NCI-H2029 (cell line): ENCODE measurements at regions not wholly inside any gene's neighbourhood (a gene's known extent, or its start where the extent isn't known, plus 50 kb on each side); places are given as distances from the start of the nearest gene placed in this dataset.
"Not testable (repeated sequence)": the region's sequence is repeated elsewhere in the genome, so short reads cannot be mapped to it uniquely, and the experiment has no call there.

ENCODE experiments used
- DNase-seq: peaks from one replicate; lab custom pipeline; 2025; lab: John Stamatoyannopoulos, UW

GRCh38 chr4:178173771-178174170 is 731.5 kb upstream of the AGA start:
- DNase-seq: no peak

DNA sequence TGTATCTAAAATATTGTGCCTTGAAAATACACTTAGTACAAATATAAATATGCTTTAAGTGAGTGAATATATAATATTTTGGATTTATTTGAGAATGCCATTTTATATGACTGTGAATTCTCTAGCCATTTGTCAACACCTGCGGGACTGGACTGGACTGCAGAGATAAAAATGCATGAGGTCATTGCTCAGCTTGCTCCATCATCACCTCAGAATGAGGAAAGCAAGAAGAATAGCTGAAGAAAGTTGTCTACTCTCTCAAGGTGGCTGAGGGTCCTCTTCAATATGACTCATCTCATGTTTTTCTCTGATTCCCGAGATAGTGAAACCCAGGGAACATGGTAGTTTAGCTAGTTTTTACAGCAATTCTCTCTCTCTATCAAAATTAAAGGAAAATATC is 732.5 kb upstream of the AGA start:
- DNase-seq: no peak

GRCh38 chr4:178185517-178185916 is 743.3 kb upstream of the AGA start:
- no peak for DNase-seq

DNA sequence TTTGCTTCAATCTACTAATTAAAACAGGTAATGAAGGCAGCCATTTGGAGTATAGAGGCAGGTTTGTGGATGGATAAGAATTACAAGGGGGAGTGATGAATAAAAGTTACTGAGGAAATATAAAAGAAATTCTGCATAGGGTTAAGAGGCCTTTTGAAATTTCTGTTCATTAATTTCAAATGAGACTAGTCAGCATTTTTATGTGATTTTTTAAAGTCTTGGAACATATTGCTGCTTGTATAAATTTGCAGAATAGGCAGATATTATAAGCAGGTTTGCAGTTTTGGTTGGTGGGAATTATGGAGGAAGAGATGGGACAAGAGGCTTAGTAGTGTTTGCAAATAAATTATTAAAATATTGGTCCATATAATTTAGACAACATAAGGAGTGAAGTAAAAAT is 750.4 kb upstream of the AGA start:
- no peak for DNase-seq

DNA sequence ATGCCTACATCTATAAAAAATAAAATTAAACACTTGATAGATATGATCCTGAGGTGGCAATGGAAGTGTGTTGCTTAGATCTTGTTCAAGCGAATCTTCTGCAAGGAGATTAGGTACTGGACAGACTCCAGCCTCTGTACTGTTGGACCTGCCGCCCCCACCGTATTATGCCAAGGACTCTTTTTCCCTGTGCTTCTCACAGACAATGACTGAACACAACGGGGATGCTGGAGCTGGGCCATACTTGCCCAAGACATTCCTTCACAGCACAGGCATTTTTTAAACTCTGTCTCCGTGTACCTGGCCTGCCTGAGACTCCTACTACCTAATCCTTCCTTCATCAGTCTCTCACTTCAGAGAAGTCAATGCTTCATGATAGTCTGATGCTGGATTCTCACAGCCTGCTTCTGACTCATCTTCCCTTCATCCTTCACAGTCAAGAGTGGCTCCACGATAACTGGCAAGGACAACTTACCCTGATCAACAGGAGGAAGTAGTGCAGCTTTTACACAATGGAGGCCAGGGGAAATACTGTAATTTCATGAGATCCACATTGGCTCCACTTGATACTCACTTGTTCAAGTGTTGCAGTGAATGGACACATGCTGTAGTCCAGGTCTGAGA is 754.6 kb upstream of the AGA start:
- DNase-seq: no peak

- no peak for DNase-seq
Observed at GRCh38 chr4:178198691-178199090, 756.5 kb upstream of the AGA start.

DNA sequence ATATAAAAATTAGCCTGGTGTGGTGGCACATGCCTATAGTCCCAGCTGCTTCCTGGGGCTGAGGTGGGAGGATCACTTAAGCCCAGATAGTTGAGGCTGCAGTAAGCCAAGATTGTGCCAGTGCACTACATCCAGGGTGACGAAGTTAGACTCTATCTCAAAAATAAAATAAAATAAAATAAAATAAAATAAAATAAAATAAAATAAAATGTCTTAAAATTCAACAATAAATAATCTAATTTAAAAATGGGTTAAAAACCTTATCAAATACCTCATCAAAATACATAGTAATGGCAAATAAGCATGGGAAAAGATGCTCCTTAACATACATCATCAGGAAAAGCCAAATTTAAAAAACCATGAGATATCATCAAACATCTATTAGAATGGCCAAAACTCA is 760.2 kb upstream of the AGA start:
- no peak for DNase-seq

DNA sequence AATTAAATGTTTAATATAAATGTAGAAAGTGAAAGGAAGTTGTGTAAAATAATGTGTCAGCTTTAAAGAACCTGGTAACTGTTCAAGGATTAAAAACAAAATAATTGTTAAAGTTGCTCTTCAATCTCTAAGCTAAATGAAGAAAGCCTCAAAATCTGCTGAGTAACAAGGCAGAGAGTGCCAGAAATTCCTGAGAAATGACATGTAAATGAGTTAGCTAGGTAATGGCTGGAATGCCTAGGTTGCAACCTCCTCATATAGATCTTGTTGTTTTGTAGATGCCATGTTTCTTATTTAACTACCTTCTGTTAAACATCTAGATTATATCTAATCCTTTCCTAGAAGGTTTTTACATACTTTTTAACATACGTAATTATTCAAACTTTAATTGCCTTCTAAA is 763.6 kb upstream of the AGA start:
- DNase-seq: no peak

- DNase-seq: no peak
Observed at GRCh38 chr4:178215309-178215708, 773.1 kb upstream of the AGA start.

GRCh38 chr4:178215763-178216162 is 773.5 kb upstream of the AGA start:
- DNase-seq: no peak

- not testable (repeated sequence) for DNase-seq
Observed at GRCh38 chr4:178226421-178226820, 784.2 kb upstream of the AGA start.

GRCh38 chr4:178233906-178234305 is 791.7 kb upstream of the AGA start:
- no peak for DNase-seq

DNA sequence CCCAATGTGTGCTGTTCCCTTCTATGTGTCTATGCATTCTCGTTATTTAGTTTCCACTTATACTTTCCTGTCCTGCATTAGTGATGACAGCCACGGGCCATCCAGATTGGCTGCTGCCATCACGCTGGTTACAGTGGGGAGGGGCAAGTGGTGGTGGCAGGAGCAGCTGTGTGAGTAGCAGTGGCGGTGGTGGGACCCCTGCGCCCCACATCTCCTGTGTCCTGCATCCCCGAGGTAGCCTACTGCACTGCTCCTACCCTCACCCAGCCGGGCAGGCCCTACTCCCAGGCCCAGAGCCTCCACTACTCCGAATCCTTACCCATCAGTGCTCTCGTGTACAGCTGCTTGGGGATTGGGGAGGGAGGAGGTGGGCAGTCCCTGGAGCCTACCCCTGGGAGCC is 798.7 kb upstream of the AGA start:
- no peak for DNase-seq

DNA sequence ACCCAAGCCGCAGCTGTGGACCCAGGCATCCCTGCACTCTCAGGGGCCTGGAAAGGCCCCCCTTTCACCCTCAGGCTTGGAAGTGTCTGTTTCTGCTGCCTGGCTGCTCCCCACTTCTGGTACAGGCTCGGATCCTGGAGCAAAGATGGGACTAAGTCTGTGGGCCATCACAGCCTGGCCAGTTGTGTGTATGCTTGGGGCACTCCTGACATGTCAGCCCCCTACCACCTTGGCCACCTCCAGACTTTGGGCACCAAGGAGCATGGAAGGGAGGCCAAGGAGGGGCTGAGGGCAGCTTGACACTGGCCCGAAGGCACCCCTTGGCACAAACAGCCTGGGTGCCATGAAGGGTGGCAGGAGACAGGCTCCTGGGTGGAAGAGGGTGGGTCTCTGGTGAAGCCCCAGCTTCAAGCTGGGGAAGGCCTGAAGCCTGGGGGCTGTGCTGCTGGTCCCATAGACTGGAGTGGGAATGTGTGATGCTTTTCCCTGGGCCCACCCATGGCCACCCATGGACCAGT is 799.4 kb upstream of the AGA start:
- DNase-seq: no peak

- DNase-seq: no peak
Observed at GRCh38 chr4:178242655-178243054, 800.4 kb upstream of the AGA start.

GRCh38 chr4:178244785-178245184 is 802.5 kb upstream of the AGA start:
- no peak for DNase-seq

- DNase-seq: no peak
Observed at GRCh38 chr4:178255172-178255571, 812.9 kb upstream of the AGA start.

GRCh38 chr4:178258603-178259002 is 816.4 kb upstream of the AGA start:
- no peak for DNase-seq

- no peak for DNase-seq
Observed at GRCh38 chr4:178259566-178259965, 817.3 kb upstream of the AGA start.

DNA sequence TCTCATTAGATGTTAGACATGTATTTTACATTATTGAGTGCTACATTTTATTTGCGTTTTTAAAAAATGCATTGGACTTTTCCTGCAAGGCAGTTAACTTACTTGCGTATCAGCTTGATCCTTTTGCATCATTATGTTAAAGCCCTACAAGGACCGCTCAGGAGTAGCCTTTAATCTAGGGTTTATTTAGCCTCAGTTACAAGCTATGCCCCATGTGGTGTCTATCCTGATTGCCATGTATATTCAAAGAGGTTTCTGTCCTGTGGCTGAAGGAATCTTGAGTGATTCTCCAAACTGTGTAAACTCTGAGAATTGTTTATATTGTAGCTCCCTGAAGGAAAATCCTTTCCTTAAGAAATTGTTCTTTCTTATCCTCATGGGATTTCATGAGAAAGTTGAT is 821.8 kb upstream of the AGA start:
- DNase-seq: no peak

DNA sequence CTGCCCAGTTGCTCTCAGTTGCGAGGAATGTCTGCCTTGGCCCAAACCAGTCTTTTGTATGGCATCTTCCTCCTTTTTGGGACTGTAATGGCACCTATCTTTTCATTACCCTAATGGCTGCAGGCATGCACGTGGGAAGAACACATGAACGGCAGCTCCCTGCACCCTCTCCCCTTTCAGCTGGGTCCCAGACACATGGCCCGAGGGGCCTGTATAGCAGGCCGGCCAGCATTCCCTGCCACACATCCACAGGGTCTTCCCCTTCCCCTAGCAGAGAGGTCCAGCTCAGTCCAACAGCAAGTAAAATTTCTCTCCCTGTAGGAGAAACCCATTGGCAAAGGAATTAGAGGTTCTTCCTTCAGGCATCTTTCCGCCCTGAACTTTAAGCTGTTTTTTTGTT is 829.1 kb upstream of the AGA start:
- no peak for DNase-seq

- DNase-seq: no peak
Observed at GRCh38 chr4:178273168-178273567, 830.9 kb upstream of the AGA start.

- no peak for DNase-seq
Observed at GRCh38 chr4:178275671-178276360, 833.6 kb upstream of the AGA start.

DNA sequence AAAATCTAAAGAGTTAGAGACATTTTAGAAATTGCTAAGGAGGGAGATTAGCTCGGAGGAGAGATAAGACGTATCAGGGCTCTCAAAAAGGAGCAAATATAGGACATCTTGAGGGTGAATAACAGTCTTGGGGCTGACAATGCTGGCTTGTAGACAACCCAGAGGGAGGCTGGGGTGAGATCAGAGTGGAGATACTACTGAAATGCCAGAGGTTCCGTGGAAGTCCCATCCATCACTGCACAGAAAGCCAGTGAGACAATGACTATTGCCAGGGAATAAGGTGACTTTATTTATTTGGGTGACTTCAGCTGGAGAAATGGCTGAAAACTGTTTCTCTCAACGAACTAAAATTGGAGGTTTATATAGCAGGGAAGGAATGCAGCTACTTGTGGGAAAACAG is 838.1 kb upstream of the AGA start:
- no peak for DNase-seq
